Astrocyte of the spinal cord (primary cell): ENCODE measurements at regions not wholly inside any gene's neighbourhood (a gene's known extent, or its start where the extent isn't known, plus 50 kb on each side); places are given as distances from the start of the nearest gene placed in this dataset.

Experiments used
- DNase-seq: peaks from one replicate; pipeline ENCODE4 v3.0.0; 2011; ENCODE audit warnings: low read depth, low spot score
- H3K4me3 ChIP-seq: 2 replicates; pipeline ENCODE4 v1.5.1; 2011; ENCODE audit warnings: low read depth, mild to moderate bottlenecking, low read length, moderate library complexity
- in situ Hi-C: cut with HindIII; loops from 2 replicates; pipeline ENCODE4 v1.10.0; 2017; ENCODE audit warnings: low sequenced_read_pairs
- TF ChIP-seq, protein P1 (sequence below): IDR thresholded peaks from 2 replicates; pipeline ENCODE4 v1.5.1; 2012; ENCODE audit warnings: low read depth, mild to moderate bottlenecking, low read length, inconsistent platforms

DNA sequence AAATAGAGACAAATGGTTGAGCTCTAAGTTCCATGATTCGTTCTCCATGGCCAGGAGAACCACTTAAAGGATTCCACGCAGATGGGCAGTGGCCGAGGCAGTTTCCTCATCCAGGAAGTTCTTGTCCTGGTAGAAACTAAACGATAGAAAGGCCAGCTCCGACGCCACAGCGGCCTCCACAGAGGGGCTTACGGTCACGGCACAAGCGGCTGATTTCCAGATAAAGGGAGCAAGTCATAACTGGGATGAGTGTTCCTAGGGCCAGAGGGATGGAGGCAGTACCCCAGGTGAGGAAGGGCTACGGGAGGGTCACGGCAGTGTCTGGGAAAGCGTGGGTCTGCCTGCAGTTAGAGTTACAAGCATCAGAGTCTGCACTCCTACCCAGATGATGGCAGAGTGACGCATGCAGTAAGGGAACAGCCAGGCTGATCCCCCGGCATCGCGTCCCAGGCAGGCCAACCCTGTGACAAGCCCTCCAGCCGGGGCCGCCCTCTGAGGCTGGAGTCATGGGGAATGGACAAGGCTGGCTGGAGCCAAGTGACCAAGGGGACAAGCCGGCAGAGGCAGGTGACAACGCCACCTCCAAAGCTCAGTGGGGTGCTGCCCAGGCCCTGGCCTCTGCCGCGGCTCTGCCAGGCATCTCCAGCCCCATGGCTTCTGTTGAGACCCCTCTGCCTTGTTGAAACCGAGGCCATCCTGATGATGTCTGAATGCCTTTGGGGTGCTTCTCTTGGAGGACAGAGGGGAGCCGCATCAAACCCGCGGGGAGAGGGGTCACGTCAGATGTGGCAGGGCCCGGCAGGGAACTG, 475.1 kb downstream of the BRD1 start:
- in situ Hi-C loops: no loop called here
- no peak for DNase-seq
- no peak overlapping the region for H3K4me3 ChIP-seq
- TF ChIP-seq, protein P1, sequence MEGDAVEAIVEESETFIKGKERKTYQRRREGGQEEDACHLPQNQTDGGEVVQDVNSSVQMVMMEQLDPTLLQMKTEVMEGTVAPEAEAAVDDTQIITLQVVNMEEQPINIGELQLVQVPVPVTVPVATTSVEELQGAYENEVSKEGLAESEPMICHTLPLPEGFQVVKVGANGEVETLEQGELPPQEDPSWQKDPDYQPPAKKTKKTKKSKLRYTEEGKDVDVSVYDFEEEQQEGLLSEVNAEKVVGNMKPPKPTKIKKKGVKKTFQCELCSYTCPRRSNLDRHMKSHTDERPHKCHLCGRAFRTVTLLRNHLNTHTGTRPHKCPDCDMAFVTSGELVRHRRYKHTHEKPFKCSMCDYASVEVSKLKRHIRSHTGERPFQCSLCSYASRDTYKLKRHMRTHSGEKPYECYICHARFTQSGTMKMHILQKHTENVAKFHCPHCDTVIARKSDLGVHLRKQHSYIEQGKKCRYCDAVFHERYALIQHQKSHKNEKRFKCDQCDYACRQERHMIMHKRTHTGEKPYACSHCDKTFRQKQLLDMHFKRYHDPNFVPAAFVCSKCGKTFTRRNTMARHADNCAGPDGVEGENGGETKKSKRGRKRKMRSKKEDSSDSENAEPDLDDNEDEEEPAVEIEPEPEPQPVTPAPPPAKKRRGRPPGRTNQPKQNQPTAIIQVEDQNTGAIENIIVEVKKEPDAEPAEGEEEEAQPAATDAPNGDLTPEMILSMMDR: no peak

DNA sequence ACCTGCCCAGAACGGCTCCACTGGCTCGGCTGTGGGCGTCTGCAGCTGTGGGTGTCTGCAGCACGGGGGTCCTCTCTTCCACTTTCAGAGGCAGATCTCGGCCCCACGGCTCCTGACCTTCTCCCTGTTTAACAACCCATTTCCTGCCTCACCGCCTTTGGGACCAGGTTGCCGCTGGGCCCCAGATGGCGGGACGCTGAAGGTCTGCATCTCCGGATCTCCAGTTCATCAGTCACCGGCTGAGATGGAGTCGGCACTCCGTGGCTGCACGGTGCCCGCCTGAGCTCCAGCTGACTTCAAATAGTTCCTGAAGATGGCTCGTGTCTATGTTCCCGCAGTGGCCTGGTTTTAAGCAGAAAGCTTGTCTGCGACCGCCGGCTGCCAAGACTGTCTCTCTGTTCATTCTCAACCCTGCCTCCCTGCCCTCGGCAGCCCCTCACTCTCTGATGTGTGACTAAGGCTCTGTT, 475.9 kb downstream of the BRD1 start:
- no peak overlapping the region for H3K4me3 ChIP-seq
- DNase-seq: no peak
- in situ Hi-C loops: no loop called here
- TF ChIP-seq, protein P1: no peak

DNA sequence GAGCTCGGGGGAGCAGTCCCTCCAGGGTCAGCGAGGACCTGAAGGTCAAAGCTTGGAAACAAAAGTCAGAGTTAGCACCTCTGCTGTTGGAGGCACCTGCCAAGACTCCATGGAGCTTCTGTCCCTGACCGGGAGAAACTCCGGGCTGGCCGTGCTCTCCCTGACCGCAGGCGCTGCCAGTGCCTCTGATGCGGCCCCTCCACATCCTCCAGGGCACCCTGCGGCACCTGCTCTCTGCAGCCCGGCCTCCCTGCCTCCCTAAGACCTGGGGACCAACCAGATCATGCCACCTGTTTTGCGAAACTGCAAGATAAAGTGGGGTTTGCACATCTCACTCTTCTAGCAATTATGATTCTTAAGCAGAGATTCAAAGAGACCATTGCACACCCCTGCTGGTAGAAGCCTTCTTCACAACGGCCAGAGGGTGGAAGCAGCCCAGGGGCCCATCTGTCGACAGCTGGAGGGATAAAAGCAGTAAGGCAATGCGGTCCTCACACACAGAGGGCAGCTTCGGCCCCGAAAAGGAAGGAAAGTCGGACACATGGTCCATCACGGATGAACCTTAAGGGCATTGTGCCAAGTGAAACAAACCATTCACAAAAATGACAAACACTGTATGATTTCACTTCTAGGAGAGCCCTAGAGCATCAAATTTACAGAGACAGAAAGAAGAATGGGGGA, 477.1 kb downstream of the BRD1 start:
- in situ Hi-C loops: no loop called here
- no peak overlapping the region for H3K4me3 ChIP-seq
- TF ChIP-seq, protein P1: no peak
- no peak for DNase-seq

DNA sequence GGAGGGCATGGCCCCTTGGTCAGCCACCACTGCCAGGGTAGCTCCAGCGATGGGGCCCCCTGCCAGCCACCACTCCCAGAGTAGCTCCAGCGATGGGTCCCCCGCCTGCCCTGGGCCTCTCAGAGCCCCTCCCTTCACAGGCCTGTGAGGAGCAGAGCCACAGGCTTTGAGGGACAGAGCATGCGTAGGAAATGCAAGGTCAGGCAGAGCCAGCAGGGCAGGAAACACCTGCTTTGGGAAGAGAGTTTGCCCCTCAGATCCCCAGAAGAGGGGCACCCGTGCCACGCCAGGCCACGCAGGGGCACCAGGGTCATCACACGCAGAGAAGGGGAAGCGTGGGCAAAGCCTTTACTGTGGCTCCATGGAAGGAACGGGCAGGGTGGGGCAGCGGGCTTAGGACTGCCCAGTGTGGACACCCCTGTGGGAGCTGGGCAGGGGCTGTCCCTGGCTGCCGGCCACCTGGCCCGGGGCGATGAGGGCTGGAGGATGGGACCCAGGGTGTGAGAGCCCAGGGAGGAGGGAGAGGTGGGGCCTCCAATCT, 477.8 kb downstream of the BRD1 start:
- TF ChIP-seq, protein P1: no peak
- H3K4me3 ChIP-seq: no peak overlapping the region
- no peak for DNase-seq
- in situ Hi-C loops: no loop called here

DNA sequence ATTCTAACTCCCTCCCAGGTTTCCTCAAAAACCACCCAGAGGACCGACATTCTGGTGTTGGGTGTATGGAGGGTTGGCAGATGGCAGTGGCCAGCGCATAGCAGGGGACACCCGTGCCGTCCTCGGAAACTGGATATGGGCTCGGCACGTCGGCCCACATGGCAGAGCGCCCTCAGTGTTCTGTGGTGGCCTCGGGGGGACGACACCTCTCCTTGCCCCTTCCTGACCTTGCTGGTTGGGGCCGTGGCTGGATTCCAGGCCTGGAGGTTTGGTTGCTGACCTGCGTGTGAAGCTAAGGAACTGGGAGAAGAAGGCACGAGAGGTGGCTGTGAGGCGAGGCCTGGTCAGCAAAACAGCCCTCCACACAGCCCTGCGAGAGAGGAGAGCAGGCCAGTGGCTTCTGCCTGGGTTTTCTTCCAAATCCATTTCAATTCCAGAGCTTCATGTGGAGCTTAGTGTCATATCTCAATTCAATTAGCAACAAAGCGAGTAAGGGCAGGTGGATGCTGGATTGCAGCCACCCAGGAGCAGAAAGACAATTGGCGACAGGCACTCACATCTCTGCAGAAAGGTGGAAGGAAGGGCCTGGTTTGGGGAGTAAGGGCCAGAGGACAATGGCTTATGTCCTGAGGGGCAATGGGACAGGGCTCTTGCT, 478.4 kb downstream of the BRD1 start:
- H3K4me3 ChIP-seq: no peak overlapping the region
- DNase-seq: no peak
- in situ Hi-C loops: no loop called here
- TF ChIP-seq, protein P1: no peak

DNA sequence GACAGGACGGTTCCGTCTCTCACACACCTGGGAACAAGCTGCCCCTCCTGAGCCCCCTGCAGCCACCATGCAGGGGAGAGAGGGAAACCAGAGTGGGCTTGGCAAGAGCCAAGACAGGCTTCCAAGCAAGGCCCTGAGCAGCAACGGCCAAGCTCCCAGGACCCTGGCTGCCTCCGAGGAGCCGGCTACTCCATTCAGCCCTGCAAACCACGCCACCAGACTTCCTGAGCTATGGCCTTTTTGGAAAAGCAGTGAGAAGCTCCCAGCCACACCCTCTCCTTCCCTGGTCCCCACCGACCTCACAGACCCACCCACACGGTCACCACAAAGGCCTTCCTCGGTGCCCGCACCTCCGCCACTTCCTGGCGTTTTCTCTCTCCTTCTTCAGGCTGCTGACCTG, 479.0 kb downstream of the BRD1 start:
- in situ Hi-C loops: no loop called here

More for the DNA sequence above, 479.0 kb downstream of the BRD1 start:
- no peak overlapping the region for H3K4me3 ChIP-seq
- TF ChIP-seq, protein P1: no peak
- no peak for DNase-seq
